ENCODE measurements at regions not wholly inside any gene's neighbourhood (a gene's known extent, or its start where the extent isn't known, plus 50 kb on each side); places are given as distances from the start of the nearest gene placed in this dataset.

DNA sequence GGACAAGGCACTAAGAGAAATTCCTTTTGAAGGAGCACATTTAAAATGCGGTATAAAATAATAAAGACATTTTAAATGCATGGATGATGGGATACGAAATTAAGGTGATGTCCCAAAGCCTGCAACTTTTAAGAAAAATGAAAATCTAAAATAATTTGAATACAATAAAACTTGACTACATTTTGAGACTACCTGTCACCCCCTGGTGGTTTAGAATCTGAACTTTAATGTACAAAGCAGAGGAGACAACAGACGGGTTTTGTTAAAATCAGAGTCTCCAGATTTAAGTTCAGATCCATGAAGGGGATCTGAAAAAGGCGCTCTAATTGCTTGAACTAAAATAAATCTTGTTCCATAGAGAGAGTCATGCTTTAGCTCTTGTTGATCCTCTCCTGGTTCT, 1129.3 kb upstream of the PCDH20 start:
- no peaks in the 10 kb centered on the region for H3K36me3 Mint-ChIP-seq (ENCODE audit: low read depth, unreplicated experiment)
- no peaks in the 10 kb centered on the region for H3K27me3 ChIP-seq (ENCODE audit: insufficient read depth, low read length)
- FAIRE-seq: no peak

DNA sequence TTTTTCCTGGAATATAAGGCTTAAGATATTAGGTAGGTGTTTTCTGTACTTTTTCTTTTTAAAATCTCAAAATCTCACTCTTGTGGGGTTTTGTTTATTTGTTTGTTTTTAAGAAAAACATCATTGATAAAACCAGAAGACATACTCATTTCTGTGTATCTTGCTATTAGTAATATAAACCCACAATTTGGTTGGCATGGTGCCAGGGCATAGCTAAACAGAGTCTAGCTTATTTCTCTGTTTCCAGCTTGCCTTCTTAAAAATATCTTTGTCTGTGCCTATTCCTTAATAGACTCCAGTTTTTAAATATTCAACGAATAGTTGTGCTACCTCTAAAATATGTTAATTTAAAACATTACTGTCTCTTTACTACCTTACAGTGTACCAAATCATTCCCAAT, 1121.9 kb upstream of the PCDH20 start:
- Histone ChIP-seq H3K4me3 (ENCODE audit: insufficient read depth, low read depth, low read length) (no peak overlapping the region), H3K9me3 (ENCODE audit: insufficient read depth, low read depth, low read length) (no peaks in the 10 kb centered on the region), H3K4me2 (ENCODE audit: low read length) (no peak overlapping the region), H3K4me1 (ENCODE audit: insufficient read depth, low read length) (no peaks in the 10 kb centered on the region), H3K27me3 (ENCODE audit: insufficient read depth, low read length) (no peaks in the 10 kb centered on the region), H3K9ac (ENCODE audit: low read length) (no peak overlapping the region), H4K20me1 (ENCODE audit: insufficient read depth, low read length) (no peaks in the 10 kb centered on the region), H3K36me3 (ENCODE audit: insufficient read depth, low read length) (no peaks in the 10 kb centered on the region), H3K79me2 (ENCODE audit: insufficient read depth, low read length) (no peaks in the 10 kb centered on the region), H3K27ac (ENCODE audit: low read depth, low read length) (no peak overlapping the region), H2AFZ (ENCODE audit: low read depth, low read length) (no peak overlapping the region)
- no peaks in the 10 kb centered on the region for H3K36me3 Mint-ChIP-seq (ENCODE audit: low read depth, unreplicated experiment)
- no peak for TF ChIP-seq EZH2 (IDR thresholded peaks at IDR 0.05; ENCODE audit: insufficient read depth, low read length)
- TF ChIP-seq, protein P1, sequence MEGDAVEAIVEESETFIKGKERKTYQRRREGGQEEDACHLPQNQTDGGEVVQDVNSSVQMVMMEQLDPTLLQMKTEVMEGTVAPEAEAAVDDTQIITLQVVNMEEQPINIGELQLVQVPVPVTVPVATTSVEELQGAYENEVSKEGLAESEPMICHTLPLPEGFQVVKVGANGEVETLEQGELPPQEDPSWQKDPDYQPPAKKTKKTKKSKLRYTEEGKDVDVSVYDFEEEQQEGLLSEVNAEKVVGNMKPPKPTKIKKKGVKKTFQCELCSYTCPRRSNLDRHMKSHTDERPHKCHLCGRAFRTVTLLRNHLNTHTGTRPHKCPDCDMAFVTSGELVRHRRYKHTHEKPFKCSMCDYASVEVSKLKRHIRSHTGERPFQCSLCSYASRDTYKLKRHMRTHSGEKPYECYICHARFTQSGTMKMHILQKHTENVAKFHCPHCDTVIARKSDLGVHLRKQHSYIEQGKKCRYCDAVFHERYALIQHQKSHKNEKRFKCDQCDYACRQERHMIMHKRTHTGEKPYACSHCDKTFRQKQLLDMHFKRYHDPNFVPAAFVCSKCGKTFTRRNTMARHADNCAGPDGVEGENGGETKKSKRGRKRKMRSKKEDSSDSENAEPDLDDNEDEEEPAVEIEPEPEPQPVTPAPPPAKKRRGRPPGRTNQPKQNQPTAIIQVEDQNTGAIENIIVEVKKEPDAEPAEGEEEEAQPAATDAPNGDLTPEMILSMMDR (IDR thresholded peaks at IDR 0.05; ENCODE audit: insufficient read depth, low read depth, low read length): no peak
- no peaks in the 10 kb centered on the region for H3K9me3 Mint-ChIP-seq (ENCODE audit: unreplicated experiment)
- DNase-seq (ENCODE audit: low read depth) (no peak), FAIRE-seq (no peak)
- H3K4me1 Mint-ChIP-seq (ENCODE audit: low read depth, unreplicated experiment): no peaks in the 10 kb centered on the region
- H3K27me3 Mint-ChIP-seq (ENCODE audit: low read depth, unreplicated experiment): no peaks in the 10 kb centered on the region
- no peak overlapping the region for H3K4me3 Mint-ChIP-seq (ENCODE audit: unreplicated experiment)
- H3K27ac Mint-ChIP-seq (ENCODE audit: unreplicated experiment): no peak overlapping the region

More for the DNA sequence above, 1129.3 kb upstream of the PCDH20 start:
- no peaks in the 10 kb centered on the region for H4K20me1 ChIP-seq (ENCODE audit: insufficient read depth, low read length)
- no peaks in the 10 kb centered on the region for H3K79me2 ChIP-seq (ENCODE audit: insufficient read depth, low read length)
- TF ChIP-seq, protein P1 (IDR thresholded peaks at IDR 0.05; ENCODE audit: insufficient read depth, low read depth, low read length): no peak
- TF ChIP-seq EZH2 (IDR thresholded peaks at IDR 0.05; ENCODE audit: insufficient read depth, low read length): no peak
- H3K4me2 ChIP-seq (ENCODE audit: low read length): no peak overlapping the region
- Mint-ChIP-seq H3K27ac (ENCODE audit: unreplicated experiment) (no peak overlapping the region), H3K4me3 (ENCODE audit: unreplicated experiment) (no peak overlapping the region), H3K27me3 (ENCODE audit: low read depth, unreplicated experiment) (no peaks in the 10 kb centered on the region), H3K9me3 (ENCODE audit: unreplicated experiment) (no peaks in the 10 kb centered on the region), H3K4me1 (ENCODE audit: low read depth, unreplicated experiment) (no peaks in the 10 kb centered on the region)
- H3K9ac ChIP-seq (ENCODE audit: low read length): no peak overlapping the region
- no peak for DNase-seq (ENCODE audit: low read depth)
- H3K27ac ChIP-seq (ENCODE audit: low read depth, low read length): no peak overlapping the region
- no peaks in the 10 kb centered on the region for H3K36me3 ChIP-seq (ENCODE audit: insufficient read depth, low read length)
- no peaks in the 10 kb centered on the region for H3K9me3 ChIP-seq (ENCODE audit: insufficient read depth, low read depth, low read length)
- H2AFZ ChIP-seq (ENCODE audit: low read depth, low read length): no peak overlapping the region
- H3K4me3 ChIP-seq (ENCODE audit: insufficient read depth, low read depth, low read length): no peak overlapping the region
- no peaks in the 10 kb centered on the region for H3K4me1 ChIP-seq (ENCODE audit: insufficient read depth, low read length)

DNA sequence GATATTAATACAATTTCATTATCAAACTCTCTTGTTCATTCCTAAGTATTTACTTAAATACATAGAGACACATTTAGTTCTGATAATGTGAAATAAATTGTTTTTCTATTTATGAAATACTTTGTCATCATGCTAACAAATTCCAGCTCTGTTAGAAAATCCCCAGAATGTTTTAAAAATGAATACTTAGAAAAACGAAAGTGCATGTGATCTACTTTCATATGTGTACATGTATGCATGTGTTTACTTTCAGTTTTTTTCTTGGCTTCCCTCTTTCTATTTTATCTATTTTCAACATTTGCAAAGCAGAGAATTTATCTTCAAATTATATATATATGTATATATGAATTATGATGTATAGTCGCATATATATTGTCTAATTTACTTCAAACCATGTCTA, 1110.0 kb upstream of the PCDH20 start:
- Histone ChIP-seq H2AFZ (ENCODE audit: low read depth, low read length) (no peak overlapping the region), H3K27me3 (ENCODE audit: insufficient read depth, low read length) (no peaks in the 10 kb centered on the region), H4K20me1 (ENCODE audit: insufficient read depth, low read length) (no peaks in the 10 kb centered on the region), H3K79me2 (ENCODE audit: insufficient read depth, low read length) (no peaks in the 10 kb centered on the region), H3K9me3 (ENCODE audit: insufficient read depth, low read depth, low read length) (no peaks in the 10 kb centered on the region), H3K4me1 (ENCODE audit: insufficient read depth, low read length) (no peaks in the 10 kb centered on the region), H3K4me3 (ENCODE audit: insufficient read depth, low read depth, low read length) (no peak overlapping the region), H3K36me3 (ENCODE audit: insufficient read depth, low read length) (no peaks in the 10 kb centered on the region), H3K27ac (ENCODE audit: low read depth, low read length) (no peak overlapping the region), H3K4me2 (ENCODE audit: low read length) (no peak overlapping the region), H3K9ac (ENCODE audit: low read length) (no peak overlapping the region)
- no peak overlapping the region for H3K27ac Mint-ChIP-seq (ENCODE audit: unreplicated experiment)
- FAIRE-seq (no peak), DNase-seq (ENCODE audit: low read depth) (no peak)
- no peak overlapping the region for H3K4me3 Mint-ChIP-seq (ENCODE audit: unreplicated experiment)
- H3K27me3 Mint-ChIP-seq (ENCODE audit: low read depth, unreplicated experiment): no peaks in the 10 kb centered on the region
- no peak for TF ChIP-seq EZH2 (IDR thresholded peaks at IDR 0.05; ENCODE audit: insufficient read depth, low read length)
- TF ChIP-seq, protein P1 (IDR thresholded peaks at IDR 0.05; ENCODE audit: insufficient read depth, low read depth, low read length): no peak
- no peaks in the 10 kb centered on the region for H3K4me1 Mint-ChIP-seq (ENCODE audit: low read depth, unreplicated experiment)
- no peaks in the 10 kb centered on the region for H3K9me3 Mint-ChIP-seq (ENCODE audit: unreplicated experiment)
- H3K36me3 Mint-ChIP-seq (ENCODE audit: low read depth, unreplicated experiment): no peaks in the 10 kb centered on the region

Measured in astrocyte (in vitro differentiated cells and primary cell).